Activated CD8-positive, alpha-beta memory T cell treated with anti-CD3 and anti-CD28 coated beads, Interleukin-2, amount 50 U/mL, for 24 hours (primary cell): ENCODE measurements at regions not wholly inside any gene's neighbourhood (a gene's known extent, or its start where the extent isn't known, plus 50 kb on each side); places are given as distances from the start of the nearest gene placed in this dataset.

ENCODE experiments used
- DNase-seq: peaks from one replicate; pipeline ENCODE4 v3.0.0-alpha.2; 2020; ENCODE audit errors: extremely low read depth

- no peak for DNase-seq
Measured at GRCh38 chr10:131485732-131486131, 174.2 kb upstream of the TCERG1L start.

GRCh38 chr10:131487822-131488221 is 176.3 kb upstream of the TCERG1L start:
- no peak for DNase-seq

- DNase-seq, result no peak
Measured at GRCh38 chr10:131490991-131491594, 179.6 kb upstream of the TCERG1L start.

- no peak for DNase-seq
Measured at GRCh38 chr10:131492211-131492857, 180.8 kb upstream of the TCERG1L start.

GRCh38 chr10:131493432-131493831 is 181.9 kb upstream of the TCERG1L start:
- DNase-seq, result no peak

GRCh38 chr10:131494451-131494850 is 182.9 kb upstream of the TCERG1L start:
- DNase-seq, result no peak

- DNase-seq, result no peak
Measured at GRCh38 chr10:131495224-131495623, 183.7 kb upstream of the TCERG1L start.

GRCh38 chr10:131495892-131496291 is 184.4 kb upstream of the TCERG1L start:
- no peak for DNase-seq

GRCh38 chr10:131496351-131497052 is 185.0 kb upstream of the TCERG1L start:
- no peak for DNase-seq

GRCh38 chr10:131499566-131499965 is 188.0 kb upstream of the TCERG1L start:
- no peak for DNase-seq

- no peak for DNase-seq
Measured at GRCh38 chr10:131500181-131500580, 188.7 kb upstream of the TCERG1L start.

- DNase-seq, result no peak
Measured at GRCh38 chr10:131500892-131501291, 189.4 kb upstream of the TCERG1L start.

- DNase-seq, result no peak
Measured at GRCh38 chr10:131503992-131504391, 192.5 kb upstream of the TCERG1L start.

- no peak for DNase-seq
Measured at GRCh38 chr10:131511391-131511790, 199.9 kb upstream of the TCERG1L start.

GRCh38 chr10:131512852-131513251 is 201.3 kb upstream of the TCERG1L start:
- DNase-seq, result no peak

GRCh38 chr10:131513445-131513844 is 201.9 kb upstream of the TCERG1L start:
- no peak for DNase-seq

GRCh38 chr10:131513901-131514300 is 202.4 kb upstream of the TCERG1L start:
- no peak for DNase-seq

- DNase-seq, result no peak
Measured at GRCh38 chr10:131514454-131514853, 202.9 kb upstream of the TCERG1L start.

GRCh38 chr10:131516285-131516684 is 204.8 kb upstream of the TCERG1L start:
- DNase-seq, result no peak

- no peak for DNase-seq
Measured at GRCh38 chr10:131517781-131518180, 206.3 kb upstream of the TCERG1L start.

GRCh38 chr10:131519723-131520605 is 208.4 kb upstream of the TCERG1L start:
- no peak for DNase-seq
